Upper lobe of right lung (tissue), 1 donor: ENCODE measurements at regions not wholly inside any gene's neighbourhood (a gene's known extent, or its start where the extent isn't known, plus 50 kb on each side); places are given as distances from the start of the nearest gene placed in this dataset.

Source experiments
- ATAC-seq: fragments of 200-7000 bp; cut with Tn5 transposase; one replicate; pipeline ENCODE4 v1.9.1; 2020; ENCODE audit warnings: mild to moderate bottlenecking, moderate library complexity
- DNase-seq: peaks from one replicate; pipeline ENCODE4 v3.0.0-alpha.2; 2020
- H3K27ac ChIP-seq: fragments of 200-600 bp; one replicate; pipeline ENCODE4 v1.8.0; 2022
- H3K27me3 ChIP-seq: fragments of 200-600 bp; one replicate; pipeline ENCODE4 v1.8.0; 2022; ENCODE audit warnings: mild to moderate bottlenecking
- H3K36me3 ChIP-seq: fragments of 200-600 bp; one replicate; pipeline ENCODE4 v1.8.0; 2022
- H3K4me1 ChIP-seq: fragments of 200-600 bp; one replicate; pipeline ENCODE4 v1.8.0; 2022
- H3K4me3 ChIP-seq: fragments of 200-600 bp; one replicate; pipeline ENCODE4 v1.8.0; 2022; ENCODE audit warnings: mild to moderate bottlenecking
- H3K9me3 ChIP-seq: fragments of 200-600 bp; one replicate; pipeline ENCODE4 v1.8.0; 2022
- intact Hi-C: fragments of 100-400 bp; cut with DNase I; formaldehyde crosslinking; loops from one replicate; pipeline ENCODE4 v1.11.0; 2022
- TF ChIP-seq, protein P1 (sequence below): fragments of 200-600 bp; IDR thresholded peaks from one replicate; pipeline ENCODE4 v1.8.0; 2022; ENCODE audit warnings: antibody characterized with exemption
- donor health status: DM: no; HTN: yes; CAD: no; lungs with severe emphysema.

DNA sequence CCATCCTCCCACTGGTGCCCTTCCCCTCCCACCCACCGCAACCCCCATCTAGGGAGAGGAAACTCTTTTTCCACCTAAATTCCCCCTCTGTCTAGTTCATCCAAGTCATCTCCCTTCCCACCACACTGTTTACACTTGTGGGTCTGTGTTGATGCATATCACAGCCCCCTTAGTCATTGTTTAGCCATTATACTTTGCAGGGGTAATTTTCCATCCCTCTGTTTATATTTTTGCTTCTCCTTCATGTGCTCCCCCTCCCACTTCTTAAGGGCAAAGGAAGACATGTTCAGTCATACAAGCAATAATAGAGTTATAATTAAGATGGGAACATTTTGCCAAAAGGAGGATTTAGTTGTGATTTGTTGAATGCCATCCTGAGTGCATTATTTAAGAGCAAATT, 187.8 kb upstream of the TNP1 start:
- intact Hi-C loops = no loop called here
- Histone ChIP-seq H3K9me3 (no peaks in the 10 kb centered on the region), H3K27ac (no peak overlapping the region), H3K4me3 (no peak overlapping the region), H3K4me1 (no peaks in the 10 kb centered on the region), H3K36me3 (no peaks in the 10 kb centered on the region), H3K27me3 (no peaks in the 10 kb centered on the region)
- no peak for DNase-seq
- TF ChIP-seq, protein P1, sequence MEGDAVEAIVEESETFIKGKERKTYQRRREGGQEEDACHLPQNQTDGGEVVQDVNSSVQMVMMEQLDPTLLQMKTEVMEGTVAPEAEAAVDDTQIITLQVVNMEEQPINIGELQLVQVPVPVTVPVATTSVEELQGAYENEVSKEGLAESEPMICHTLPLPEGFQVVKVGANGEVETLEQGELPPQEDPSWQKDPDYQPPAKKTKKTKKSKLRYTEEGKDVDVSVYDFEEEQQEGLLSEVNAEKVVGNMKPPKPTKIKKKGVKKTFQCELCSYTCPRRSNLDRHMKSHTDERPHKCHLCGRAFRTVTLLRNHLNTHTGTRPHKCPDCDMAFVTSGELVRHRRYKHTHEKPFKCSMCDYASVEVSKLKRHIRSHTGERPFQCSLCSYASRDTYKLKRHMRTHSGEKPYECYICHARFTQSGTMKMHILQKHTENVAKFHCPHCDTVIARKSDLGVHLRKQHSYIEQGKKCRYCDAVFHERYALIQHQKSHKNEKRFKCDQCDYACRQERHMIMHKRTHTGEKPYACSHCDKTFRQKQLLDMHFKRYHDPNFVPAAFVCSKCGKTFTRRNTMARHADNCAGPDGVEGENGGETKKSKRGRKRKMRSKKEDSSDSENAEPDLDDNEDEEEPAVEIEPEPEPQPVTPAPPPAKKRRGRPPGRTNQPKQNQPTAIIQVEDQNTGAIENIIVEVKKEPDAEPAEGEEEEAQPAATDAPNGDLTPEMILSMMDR = no peak
- ATAC-seq = no peak

DNA sequence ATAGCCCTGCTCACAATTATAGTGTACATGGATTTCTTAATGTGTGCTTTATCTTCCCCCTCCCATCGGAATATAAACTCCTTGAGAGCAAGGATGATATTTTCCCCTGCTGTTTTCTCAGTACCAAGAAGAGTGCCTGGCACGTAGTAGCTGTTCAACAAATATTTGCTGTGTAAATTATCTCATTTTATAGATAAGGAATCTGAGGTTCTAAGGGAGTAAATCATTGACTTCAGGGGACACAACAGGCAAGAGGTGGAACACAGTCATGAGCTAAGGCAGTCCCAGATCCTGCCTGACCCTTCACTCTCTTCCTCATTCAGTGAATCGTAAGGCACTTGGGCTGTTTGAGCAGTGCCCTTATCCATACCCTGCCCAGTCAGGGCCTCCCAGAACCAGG, 187.3 kb upstream of the TNP1 start:
- DNase-seq (no peak), ATAC-seq (no peak)
- Histone ChIP-seq H3K36me3 (no peaks in the 10 kb centered on the region), H3K27me3 (no peaks in the 10 kb centered on the region), H3K4me1 (no peaks in the 10 kb centered on the region), H3K27ac (no peak overlapping the region), H3K9me3 (no peaks in the 10 kb centered on the region), H3K4me3 (no peak overlapping the region)
- TF ChIP-seq, protein P1 = no peak
- intact Hi-C loops = no loop called here

DNA sequence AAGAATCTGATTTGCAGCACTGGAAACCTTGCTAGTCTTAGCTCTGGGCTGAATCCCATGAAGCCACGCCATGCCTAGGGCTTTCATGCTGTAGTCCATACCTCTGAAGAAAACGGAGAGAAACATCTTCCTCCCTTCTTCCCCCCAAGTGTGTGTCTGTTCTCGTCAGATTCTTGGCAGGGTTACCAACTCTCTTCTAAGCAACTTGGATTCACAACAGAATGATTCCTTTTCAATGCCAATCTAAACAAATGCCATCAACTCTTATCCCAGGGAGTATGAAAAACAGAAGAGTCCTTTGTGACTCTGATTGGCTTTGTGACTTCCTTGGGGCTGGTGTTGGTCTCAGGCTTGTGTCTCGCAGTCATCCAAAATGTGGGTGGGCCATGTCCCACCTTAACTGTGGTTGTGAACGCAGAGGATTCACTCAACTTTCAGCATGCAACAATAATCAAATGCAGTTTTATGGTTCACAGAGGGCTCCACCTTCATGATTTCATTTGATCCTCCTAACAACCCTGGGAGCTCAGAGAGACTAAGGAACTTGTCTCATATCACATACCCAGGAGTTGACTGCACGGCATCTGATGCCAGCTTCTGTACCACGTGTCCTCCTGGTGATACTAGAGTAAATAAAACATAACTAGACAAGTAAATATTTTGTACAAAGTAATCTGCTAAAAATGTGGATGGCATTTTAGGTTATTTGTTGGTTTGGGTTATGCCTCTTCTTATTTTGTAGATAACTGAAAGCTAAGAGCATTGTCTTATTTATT, 186.0 kb upstream of the TNP1 start:
- intact Hi-C loops = no loop called here
- TF ChIP-seq, protein P1 = no peak
- ATAC-seq (no peak), DNase-seq (no peak)
- H3K4me1 ChIP-seq = no peaks in the 10 kb centered on the region
- no peaks in the 10 kb centered on the region for H3K36me3 ChIP-seq
- H3K4me3 ChIP-seq = no peak overlapping the region
- no peak overlapping the region for H3K27ac ChIP-seq
- H3K27me3 ChIP-seq = no peaks in the 10 kb centered on the region
- H3K9me3 ChIP-seq = no peaks in the 10 kb centered on the region

DNA sequence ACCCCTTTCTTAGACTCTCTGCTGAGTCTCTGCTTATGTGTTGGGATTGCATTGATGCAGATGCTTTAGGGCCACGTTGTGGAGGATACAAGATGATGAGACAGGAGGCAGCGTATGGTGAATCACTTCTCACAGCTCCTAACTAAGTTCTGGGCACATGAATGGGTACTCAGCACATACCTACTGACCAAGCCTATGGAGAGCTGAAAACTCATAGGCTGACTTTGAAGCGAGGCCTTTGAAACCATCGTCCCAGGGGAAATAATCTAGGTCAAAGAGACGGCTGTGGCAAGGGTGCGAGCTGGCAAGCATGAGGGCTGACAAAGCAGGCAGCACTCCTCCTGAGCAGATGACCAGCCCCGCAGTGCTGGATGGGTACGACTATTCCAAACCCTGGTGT, 180.2 kb upstream of the TNP1 start:
- Histone ChIP-seq H3K27me3 (no peaks in the 10 kb centered on the region), H3K4me3 (no peak overlapping the region), H3K9me3 (no peaks in the 10 kb centered on the region), H3K36me3 (no peaks in the 10 kb centered on the region), H3K4me1 (no peaks in the 10 kb centered on the region), H3K27ac (no peak overlapping the region)
- ATAC-seq = no peak
- TF ChIP-seq, protein P1 = no peak
- intact Hi-C loops = no loop called here
- no peak for DNase-seq

DNA sequence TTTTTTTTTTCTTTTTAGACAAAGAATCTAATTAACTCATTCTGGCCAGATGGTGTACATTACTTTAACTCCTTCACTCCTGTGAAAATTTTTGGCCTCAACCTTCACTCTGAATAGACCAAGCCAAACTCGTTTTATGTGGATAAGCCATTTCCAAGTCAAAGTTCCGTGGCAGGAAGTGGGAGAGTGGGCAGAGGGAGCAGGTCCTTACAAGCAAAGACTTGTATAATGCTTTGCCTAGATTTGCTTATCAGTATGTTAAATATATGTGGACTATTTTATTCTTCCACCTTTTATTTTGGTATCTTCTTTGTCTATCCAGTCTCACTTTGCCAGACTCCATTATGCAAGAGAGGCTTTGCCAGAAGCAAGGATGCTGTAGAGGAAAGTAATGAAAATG, 178.1 kb upstream of the TNP1 start:
- no peak for DNase-seq
- no peaks in the 10 kb centered on the region for H3K36me3 ChIP-seq
- TF ChIP-seq, protein P1 = no peak
- no peaks in the 10 kb centered on the region for H3K9me3 ChIP-seq
- no peak overlapping the region for H3K4me3 ChIP-seq
- no peaks in the 10 kb centered on the region for H3K27me3 ChIP-seq
- no peaks in the 10 kb centered on the region for H3K4me1 ChIP-seq
- intact Hi-C loops = no loop called here
- H3K27ac ChIP-seq = no peak overlapping the region
- no peak for ATAC-seq

DNA sequence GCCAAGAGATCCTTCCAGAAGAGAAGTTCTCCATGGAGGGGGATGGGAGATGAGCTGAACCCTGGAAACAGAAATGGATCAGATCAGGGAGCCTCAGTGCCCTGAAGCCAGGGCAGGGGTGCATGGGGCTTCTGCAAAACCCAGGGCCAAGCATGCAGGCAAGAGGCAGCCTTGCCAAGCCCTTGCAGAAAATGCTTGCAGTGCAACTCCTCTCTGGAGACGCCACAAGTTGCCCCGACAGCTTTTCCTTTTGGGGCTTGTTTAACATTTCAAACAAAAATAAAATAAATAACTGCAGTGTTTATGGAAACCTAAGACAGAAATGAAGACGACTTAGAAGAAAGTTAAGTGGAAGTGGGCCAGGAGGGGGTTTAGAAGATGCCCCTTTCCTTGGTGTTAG, 177.5 kb upstream of the TNP1 start:
- TF ChIP-seq, protein P1 = no peak
- Histone ChIP-seq H3K27me3 (no peaks in the 10 kb centered on the region), H3K9me3 (no peaks in the 10 kb centered on the region), H3K4me3 (no peak overlapping the region), H3K27ac (no peak overlapping the region), H3K4me1 (no peaks in the 10 kb centered on the region), H3K36me3 (no peaks in the 10 kb centered on the region)
- DNase-seq (no peak), ATAC-seq (no peak)
- intact Hi-C loops = no loop called here
